ENCODE measurements at regions not wholly inside any gene's neighbourhood (a gene's known extent, or its start where the extent isn't known, plus 50 kb on each side); places are given as distances from the start of the nearest gene placed in this dataset.

DNA sequence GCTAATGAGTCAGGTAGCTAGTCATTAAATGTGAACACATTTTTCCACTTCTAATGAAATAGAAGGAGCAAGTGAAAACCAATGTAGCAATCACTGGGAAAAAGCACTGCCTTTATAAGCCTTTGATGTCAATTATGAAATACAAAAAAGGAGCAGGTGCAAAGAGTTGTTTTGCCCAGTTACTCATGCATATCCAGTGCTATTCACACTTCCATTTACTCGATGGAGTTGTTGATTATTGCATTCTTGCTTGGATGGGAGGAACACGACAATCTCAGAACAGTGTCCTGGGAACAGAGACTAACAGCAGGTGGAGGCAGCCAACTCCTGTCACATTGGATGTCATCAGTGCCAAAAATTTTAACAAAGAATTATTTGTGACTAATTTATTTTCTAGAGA, 372.5 kb downstream of the CBLN2 start:
- TF ChIP-seq POLR2AphosphoS5 (IDR thresholded peaks at IDR 0.05; ENCODE audit: insufficient read depth in 1 of 2, low read depth in 1 of 2) = no peak
- TF ChIP-seq, protein P1, sequence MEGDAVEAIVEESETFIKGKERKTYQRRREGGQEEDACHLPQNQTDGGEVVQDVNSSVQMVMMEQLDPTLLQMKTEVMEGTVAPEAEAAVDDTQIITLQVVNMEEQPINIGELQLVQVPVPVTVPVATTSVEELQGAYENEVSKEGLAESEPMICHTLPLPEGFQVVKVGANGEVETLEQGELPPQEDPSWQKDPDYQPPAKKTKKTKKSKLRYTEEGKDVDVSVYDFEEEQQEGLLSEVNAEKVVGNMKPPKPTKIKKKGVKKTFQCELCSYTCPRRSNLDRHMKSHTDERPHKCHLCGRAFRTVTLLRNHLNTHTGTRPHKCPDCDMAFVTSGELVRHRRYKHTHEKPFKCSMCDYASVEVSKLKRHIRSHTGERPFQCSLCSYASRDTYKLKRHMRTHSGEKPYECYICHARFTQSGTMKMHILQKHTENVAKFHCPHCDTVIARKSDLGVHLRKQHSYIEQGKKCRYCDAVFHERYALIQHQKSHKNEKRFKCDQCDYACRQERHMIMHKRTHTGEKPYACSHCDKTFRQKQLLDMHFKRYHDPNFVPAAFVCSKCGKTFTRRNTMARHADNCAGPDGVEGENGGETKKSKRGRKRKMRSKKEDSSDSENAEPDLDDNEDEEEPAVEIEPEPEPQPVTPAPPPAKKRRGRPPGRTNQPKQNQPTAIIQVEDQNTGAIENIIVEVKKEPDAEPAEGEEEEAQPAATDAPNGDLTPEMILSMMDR (IDR thresholded peaks at IDR 0.05) = no peak
